HCT116 (cell line): ENCODE measurements at regions not wholly inside any gene's neighbourhood (a gene's known extent, or its start where the extent isn't known, plus 50 kb on each side); places are given as distances from the start of the nearest gene placed in this dataset.

Experiments used
- ATAC-seq: fragments of 200-7000 bp; cut with Tn5 transposase; 2 replicates; pipeline ENCODE4 v1.9.1; 2020; ENCODE audit warnings: mild to moderate bottlenecking, moderate library complexity
- BruUV-seq: library from RNA; stranded (reverse); fragments of 400-500 nt; replicated peaks from 2 replicates; lab custom pipeline; 2021; lab: Mats Ljungman, UMichigan
- CTCF ChIA-PET: fragments of 300-600 bp; sonication (Branson Sonifier 250); formaldehyde crosslinking; loops from one replicate; lab custom pipeline; 2021; ENCODE audit warnings: antibody characterized with exemption; lab: Charles Lee
- POLR2A ChIA-PET: fragments of 300-600, 350-600 bp; sonication (Branson Sonifier 250); formaldehyde crosslinking; loops from one replicate; lab custom pipeline; 2021; ENCODE audit warnings: antibody characterized with exemption; lab: Charles Lee
- RAD21 ChIA-PET, 2 experiments: fragments of 300-600 bp; sonication (Branson Sonifier 250); formaldehyde crosslinking; loops; one replicate each; lab custom pipeline; 2023; ENCODE audit warnings: low total read pairs in 2 of 2; ENCODE audit not compliant: uncharacterized antibody in 2 of 2, unreplicated experiment in 2 of 2, low non-redundant PET in 1 of 2; lab: Charles Lee
- DNase-seq: peaks from one replicate; pipeline ENCODE4 v3.0.0-alpha.2; 2010; ENCODE audit warnings: low read depth, low spot score
- H2AFZ ChIP-seq: fragments of 200-600 bp; shearing (Covaris generic), sonication (generic); 2 replicates; pipeline ENCODE4 v1.6.1; 2017; ENCODE audit warnings: low read depth, mixed run types, mixed read lengths, antibody characterized with exemption, low read length; ENCODE audit not compliant: poor library complexity, severe bottlenecking
- H3K27ac ChIP-seq: 2 replicates; pipeline ENCODE4 v1.5.1; 2012; ENCODE audit warnings: low read depth, low read length
- H3K27me3 ChIP-seq: fragments of 200-600 bp; sonication (generic); 2 replicates; pipeline ENCODE4 v1.6.1; 2016; ENCODE audit warnings: mixed run types, low read length, mixed read lengths; ENCODE audit not compliant: insufficient read depth
- H3K36me3 ChIP-seq, 2 experiments: fragments of 200-500 bp in 1 of 2; fragments of 200-600 bp in 1 of 2; sonication (Bioruptor generic) in 1 of 2; sonication (generic) in 1 of 2; 2 replicates each; pipeline versions ENCODE4 v1.5.1 to v1.6.1; 2014 to 2016; ENCODE audit warnings: low read length in 2 of 2, inconsistent platforms in 1 of 2, mixed read lengths in 1 of 2, mixed run types in 1 of 2; ENCODE audit not compliant: insufficient read depth in 2 of 2, control insufficient read depth in 1 of 2
- H3K4me1 ChIP-seq, 2 experiments: fragments of 200-600 bp in 1 of 2; sonication (generic) in 1 of 2; 2 replicates each; pipeline versions ENCODE4 v1.5.1 to v1.6.1; 2012 to 2017; ENCODE audit warnings: low read length in 2 of 2, inconsistent platforms in 1 of 2, mild to moderate bottlenecking in 1 of 2, mixed read lengths in 1 of 2, mixed run types in 1 of 2, moderate library complexity in 1 of 2; ENCODE audit not compliant: insufficient read depth in 2 of 2, control insufficient read depth in 1 of 2
- H3K4me2 ChIP-seq: fragments of 200-600 bp; sonication (generic); 2 replicates; pipeline ENCODE4 v1.6.1; 2017; ENCODE audit warnings: mixed run types, low read length, mixed read lengths
- H3K4me3 ChIP-seq, 2 experiments: fragments of 200-600 bp in 1 of 2; sonication (generic) in 1 of 2; replicated peaks in 1 of 2; 2 replicates each; pipeline ENCODE4 v1.5.1; 2011 to 2016; ENCODE audit warnings: low read length in 2 of 2, control low read depth in 1 of 2, low read depth in 1 of 2, mild to moderate bottlenecking in 1 of 2, mixed read lengths in 1 of 2, mixed run types in 1 of 2
- H3K79me2 ChIP-seq: fragments of 200-600 bp; sonication (generic); 2 replicates; pipeline ENCODE4 v1.6.1; 2017; ENCODE audit warnings: mild to moderate bottlenecking, mixed run types, low read length, moderate library complexity, mixed read lengths; ENCODE audit not compliant: insufficient read depth
- H3K9ac ChIP-seq: fragments of 200-600 bp; sonication (generic); 2 replicates; pipeline ENCODE4 v1.6.1; 2016; ENCODE audit warnings: low read length, mixed read lengths
- H3K9me2 ChIP-seq: fragments of 200-600 bp; sonication (generic), shearing (Covaris generic); 2 replicates; pipeline ENCODE4 v1.6.1; 2017; ENCODE audit warnings: mixed run types, mild to moderate bottlenecking, moderate library complexity; ENCODE audit not compliant: insufficient read depth
- H3K9me3 ChIP-seq, 2 experiments: fragments of 200-500 bp in 1 of 2; fragments of 200-600 bp in 1 of 2; sonication (Bioruptor generic) in 1 of 2; sonication (generic) in 1 of 2; 2 replicates each; pipeline ENCODE4 v1.6.1; 2014 to 2017; ENCODE audit warnings: low read length in 2 of 2, mixed read lengths in 2 of 2, inconsistent platforms in 1 of 2, low read depth in 1 of 2, mild to moderate bottlenecking in 1 of 2, mixed run types in 1 of 2, moderate library complexity in 1 of 2; ENCODE audit not compliant: control insufficient read depth in 1 of 2, insufficient read depth in 1 of 2
- H4K20me1 ChIP-seq: fragments of 200-600 bp; sonication (generic), shearing (Covaris generic); 2 replicates; pipeline ENCODE4 v1.6.1; 2017; ENCODE audit warnings: mixed run types, mild to moderate bottlenecking, moderate library complexity; ENCODE audit not compliant: insufficient read depth
- ELF1 ChIP-seq: IDR thresholded peaks from 2 replicates; pipeline ENCODE4 v1.6.1; 2012; ENCODE audit warnings: low read depth, borderline replicate concordance
- RAD21 ChIP-seq: IDR thresholded peaks from 2 replicates; pipeline ENCODE4 v1.6.1; 2012; ENCODE audit warnings: low read depth, mild to moderate bottlenecking
- ZBTB33 ChIP-seq: IDR thresholded peaks from 2 replicates; pipeline ENCODE4 v1.6.1; 2011; ENCODE audit warnings: mild to moderate bottlenecking, low read length, moderate library complexity; ENCODE audit not compliant: insufficient replicate concordance; ENCODE audit errors: extremely low read depth
- intact Hi-C: fragments of 100-400 bp; cut with micrococcal nuclease; formaldehyde crosslinking; loops from 2 replicates; pipeline ENCODE4 v1.10.0; 2022

GRCh38 chr4:3684546-3684945 lies 81.6 kb upstream of the ADRA2C start:
- Histone ChIP-seq H2AFZ (no peak overlapping the region), H3K9ac (no peak overlapping the region), H3K4me1 (no peaks in the 10 kb centered on the region), H3K9me3 (no peaks in the 10 kb centered on the region), H4K20me1 (no peaks in the 10 kb centered on the region), H3K79me2 (no peaks in the 10 kb centered on the region), H3K4me3 (no peak overlapping the region), H3K27ac (no peak overlapping the region), H3K9me2 (no peaks in the 10 kb centered on the region), H3K36me3 (no peaks in the 10 kb centered on the region), H3K4me2 (no peak overlapping the region), H3K27me3 (no peaks in the 10 kb centered on the region)
- intact Hi-C loops = no loop called here
- no TSS peak for BruUV-seq
- RAD21 ChIA-PET = no interaction called here
- ATAC-seq (no peak), DNase-seq (no peak)
- no peak for TF ChIP-seq ELF1
- CTCF ChIA-PET = no interaction called here
- POLR2A ChIA-PET = no interaction called here

GRCh38 chr4:3683744-3684421 lies 82.3 kb upstream of the ADRA2C start:
- Histone ChIP-seq H3K79me2 (no peaks in the 10 kb centered on the region), H2AFZ (no peak overlapping the region), H4K20me1 (no peaks in the 10 kb centered on the region), H3K9ac (no peak overlapping the region), H3K9me2 (no peaks in the 10 kb centered on the region), H3K4me2 (no peak overlapping the region), H3K9me3 (no peaks in the 10 kb centered on the region), H3K27ac (no peak overlapping the region), H3K27me3 (no peaks in the 10 kb centered on the region), H3K4me3 (no peak overlapping the region), H3K4me1 (no peaks in the 10 kb centered on the region), H3K36me3 (no peaks in the 10 kb centered on the region)
- ATAC-seq (no peak), DNase-seq (no peak)
- POLR2A ChIA-PET = no interaction called here
- TF ChIP-seq RAD21 (no peak), ZBTB33 (no peak)
- intact Hi-C loops = no loop called here
- no TSS peak for BruUV-seq
- RAD21 ChIA-PET = no interaction called here
- CTCF ChIA-PET = no interaction called here
